Effector memory CD4-positive, alpha-beta T cell (primary cell): ENCODE measurements at regions not wholly inside any gene's neighbourhood (a gene's known extent, or its start where the extent isn't known, plus 50 kb on each side); places are given as distances from the start of the nearest gene placed in this dataset.

Experiments
- DNase-seq, 3 donors: peaks; one replicate each; pipeline ENCODE4 v3.0.0-alpha.2; 2020
- H3K27ac ChIP-seq: 2 replicates; pipeline ENCODE4 v1.7.0; 2013; ENCODE audit warnings: mild to moderate bottlenecking, low read length, moderate library complexity; ENCODE audit not compliant: insufficient read depth, poor library complexity, severe bottlenecking
- H3K27me3 ChIP-seq: replicated peaks from 2 replicates; pipeline ENCODE4 v1.7.0; 2013; ENCODE audit warnings: mild to moderate bottlenecking, low read length; ENCODE audit not compliant: insufficient read depth, control insufficient read depth, poor library complexity, severe bottlenecking
- H3K36me3 ChIP-seq: 2 replicates; pipeline ENCODE4 v1.7.0; 2013; ENCODE audit warnings: mild to moderate bottlenecking, low read length, moderate library complexity; ENCODE audit not compliant: control insufficient read depth, insufficient read depth
- H3K4me1 ChIP-seq: 2 replicates; pipeline ENCODE4 v1.7.0; 2013; ENCODE audit warnings: low read length, mild to moderate bottlenecking; ENCODE audit not compliant: control insufficient read depth, insufficient read depth, poor library complexity, severe bottlenecking
- H3K4me3 ChIP-seq: 2 replicates; pipeline ENCODE4 v1.7.0; 2013; ENCODE audit warnings: low read length, low read depth, mild to moderate bottlenecking; ENCODE audit not compliant: insufficient read depth, poor library complexity, severe bottlenecking
- H3K9me3 ChIP-seq: 2 replicates; pipeline ENCODE4 v1.7.0; 2013; ENCODE audit warnings: mild to moderate bottlenecking, low read length, moderate library complexity; ENCODE audit not compliant: control insufficient read depth

DNA sequence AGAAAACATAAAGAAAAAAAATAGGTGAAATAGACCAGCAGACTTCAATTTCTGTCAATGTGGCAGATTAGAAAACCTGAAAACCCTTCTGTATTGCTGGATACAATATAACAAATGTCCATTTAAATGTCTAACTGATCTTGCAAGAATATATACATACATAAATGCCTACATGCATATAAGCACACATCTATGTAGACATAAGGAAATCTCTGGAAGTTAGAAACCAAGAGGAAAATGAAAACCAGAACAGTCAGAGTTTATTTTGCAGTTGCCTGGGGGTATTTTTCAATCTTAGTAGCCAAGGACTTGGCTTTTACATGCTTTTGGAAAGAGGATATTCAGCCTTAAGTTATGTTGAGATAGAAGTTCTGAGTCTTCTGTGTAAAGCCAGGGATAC is 184.0 kb downstream of the RPS12 start:
- no peaks in the 10 kb centered on the region for H3K36me3 ChIP-seq
- H3K27me3 ChIP-seq, result no peaks in the 10 kb centered on the region
- no peaks in the 10 kb centered on the region for H3K4me1 ChIP-seq
- H3K27ac ChIP-seq, result no peak overlapping the region
- no peak overlapping the region for H3K4me3 ChIP-seq
- no peaks in the 10 kb centered on the region for H3K9me3 ChIP-seq
- DNase-seq, result no peak

DNA sequence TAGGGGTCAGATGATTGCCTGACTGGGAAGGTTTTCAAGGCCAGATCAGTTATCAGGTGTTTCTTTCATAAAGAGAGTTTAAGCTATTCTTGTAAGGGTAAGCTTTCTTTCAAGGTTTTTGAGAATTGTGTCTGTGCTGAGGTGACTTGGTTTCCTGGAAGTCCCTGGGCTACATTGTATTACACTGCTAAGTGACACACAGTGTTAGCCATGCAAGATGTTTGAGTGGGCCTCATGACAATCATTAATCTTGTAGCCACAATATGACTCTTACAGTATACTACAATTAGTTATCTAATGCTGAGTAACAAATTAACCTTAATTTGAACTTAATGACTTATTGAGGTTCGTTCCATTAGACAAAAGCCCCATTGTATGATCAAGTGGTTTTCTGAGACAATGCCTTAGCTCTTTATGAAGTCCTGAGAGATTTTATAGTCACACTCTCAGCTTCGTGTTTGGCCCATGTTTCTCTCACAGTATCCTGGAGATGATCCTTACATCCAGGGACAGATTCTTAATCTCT is 186.7 kb downstream of the RPS12 start:
- no peak for DNase-seq
- no peaks in the 10 kb centered on the region for H3K9me3 ChIP-seq
- H3K27me3 ChIP-seq, result no peaks in the 10 kb centered on the region
- no peak overlapping the region for H3K27ac ChIP-seq
- no peaks in the 10 kb centered on the region for H3K36me3 ChIP-seq
- no peak overlapping the region for H3K4me3 ChIP-seq
- H3K4me1 ChIP-seq, result no peaks in the 10 kb centered on the region

DNA sequence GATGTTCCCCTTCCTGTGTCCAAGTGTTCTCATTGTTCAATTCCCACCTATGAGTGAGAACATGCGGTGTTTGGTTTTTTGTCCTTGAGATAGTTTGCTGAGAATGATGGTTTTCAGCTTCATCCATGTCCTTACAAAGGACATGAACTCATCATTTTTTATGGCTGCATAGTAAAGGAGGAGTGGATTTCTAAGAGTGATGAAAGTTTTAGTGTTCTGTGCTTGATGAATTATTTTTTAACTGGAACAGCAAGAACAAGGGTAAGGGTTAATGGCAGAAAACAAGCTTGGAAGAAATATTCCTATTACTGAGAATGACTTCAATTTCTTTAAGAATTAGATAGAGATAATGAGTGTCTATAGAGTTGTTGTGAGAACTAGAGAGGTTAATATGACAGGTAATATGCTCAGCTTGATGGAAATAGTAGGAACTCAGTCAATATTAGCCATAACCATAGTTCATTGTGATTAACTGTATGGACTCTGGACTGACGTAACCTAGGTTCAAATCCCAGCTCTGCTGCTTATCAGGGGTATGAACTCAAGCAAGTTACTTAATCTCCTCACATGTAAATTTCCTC is 190.0 kb downstream of the RPS12 start:
- Histone ChIP-seq H3K4me1 (no peaks in the 10 kb centered on the region), H3K27ac (no peak overlapping the region), H3K4me3 (no peak overlapping the region), H3K9me3 (no peaks in the 10 kb centered on the region), H3K27me3 (no peaks in the 10 kb centered on the region), H3K36me3 (no peaks in the 10 kb centered on the region)
- DNase-seq, result no peak

DNA sequence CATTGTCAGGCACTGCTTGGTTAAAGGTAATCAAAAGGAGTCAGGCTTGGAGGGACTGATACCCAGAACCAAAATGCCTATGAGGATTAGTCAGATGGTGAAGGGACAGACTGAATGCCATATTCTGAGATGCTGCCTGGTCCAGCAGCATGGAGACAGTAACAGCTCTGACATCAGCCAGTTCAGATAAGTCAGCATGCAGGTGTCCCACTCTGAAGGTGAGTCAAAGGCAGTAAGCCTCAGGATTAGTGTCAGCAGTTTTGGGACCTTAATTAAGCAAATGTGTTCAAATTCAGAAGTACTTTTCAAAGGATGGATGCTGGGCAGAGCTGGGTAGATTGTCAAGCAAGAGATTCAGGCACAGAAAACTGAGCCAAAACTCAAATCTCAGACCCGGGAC is 198.4 kb downstream of the RPS12 start:
- Histone ChIP-seq H3K27me3 (no peaks in the 10 kb centered on the region), H3K4me3 (no peak overlapping the region), H3K4me1 (no peaks in the 10 kb centered on the region), H3K9me3 (no peaks in the 10 kb centered on the region), H3K27ac (no peak overlapping the region), H3K36me3 (no peaks in the 10 kb centered on the region)
- DNase-seq, result no peak

DNA sequence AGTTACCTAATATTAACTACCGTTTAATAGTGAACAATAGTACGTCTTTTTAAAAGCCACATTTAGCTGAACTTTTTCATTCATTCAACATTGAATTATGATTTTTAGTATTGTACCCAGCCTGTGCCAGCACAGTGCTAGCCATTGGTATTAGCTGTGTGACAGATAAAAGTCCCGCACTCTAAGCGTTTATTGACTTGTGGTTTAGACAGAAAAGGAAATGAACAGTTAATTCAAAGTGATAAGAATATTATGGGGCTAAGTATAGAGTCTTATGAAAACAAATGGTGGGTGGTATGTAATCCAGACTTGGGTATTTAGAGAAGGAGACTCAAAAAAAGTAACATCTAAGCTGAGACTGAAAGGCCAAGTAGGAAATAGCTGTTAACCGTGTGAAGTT is 202.3 kb downstream of the RPS12 start:
- Histone ChIP-seq H3K4me3 (no peak overlapping the region), H3K36me3 (no peaks in the 10 kb centered on the region), H3K9me3 (no peaks in the 10 kb centered on the region), H3K4me1 (no peaks in the 10 kb centered on the region), H3K27me3 (no peaks in the 10 kb centered on the region), H3K27ac (no peak overlapping the region)
- DNase-seq, result no peak

DNA sequence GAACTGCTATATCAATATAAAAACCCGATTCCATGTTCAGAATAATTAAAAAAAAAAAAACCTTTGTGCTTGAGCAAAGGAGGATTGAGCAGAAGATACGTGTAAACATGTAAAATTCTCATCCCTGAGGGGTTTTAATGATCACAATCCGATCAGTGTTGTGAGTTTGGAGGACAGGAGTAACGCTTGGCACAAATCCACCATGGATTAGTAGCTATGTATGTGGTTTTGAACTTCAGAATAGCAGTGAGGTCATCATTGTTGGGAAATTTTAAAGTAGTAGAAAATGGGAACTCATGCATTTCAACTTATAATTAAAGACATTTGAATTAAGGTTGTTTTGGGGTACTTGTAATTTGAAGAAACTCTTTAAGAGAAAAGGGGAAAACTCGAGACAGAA is 203.2 kb downstream of the RPS12 start:
- Histone ChIP-seq H3K4me3 (no peak overlapping the region), H3K27me3 (no peaks in the 10 kb centered on the region), H3K36me3 (no peaks in the 10 kb centered on the region)

DNA sequence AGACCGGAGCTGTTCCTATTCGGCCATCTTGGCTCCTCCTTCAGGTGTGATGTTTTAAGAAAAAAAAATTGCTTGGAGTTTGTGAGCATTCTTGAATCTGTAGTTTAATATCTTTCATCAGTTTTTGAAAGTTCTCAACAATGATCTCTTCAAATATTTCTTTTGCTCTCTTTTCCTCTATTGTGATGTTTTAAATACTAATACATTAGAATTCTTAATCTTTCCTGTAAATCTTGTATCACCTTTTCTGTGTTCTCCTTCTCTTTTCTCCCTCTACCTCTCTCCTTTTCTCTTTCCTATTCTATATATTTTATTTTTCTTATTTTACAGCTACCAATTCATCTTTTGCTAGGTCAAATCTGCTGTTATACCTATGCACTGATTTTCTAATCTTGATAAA is 212.3 kb downstream of the RPS12 start:
- H3K27me3 ChIP-seq, result no peaks in the 10 kb centered on the region
- H3K4me1 ChIP-seq, result no peaks in the 10 kb centered on the region
- H3K9me3 ChIP-seq, result no peaks in the 10 kb centered on the region
- no peak for DNase-seq
- no peak overlapping the region for H3K4me3 ChIP-seq
- H3K36me3 ChIP-seq, result no peaks in the 10 kb centered on the region
- no peak overlapping the region for H3K27ac ChIP-seq

More for the DNA sequence above, 203.2 kb downstream of the RPS12 start:
- DNase-seq, result no peak
- no peaks in the 10 kb centered on the region for H3K4me1 ChIP-seq
- H3K9me3 ChIP-seq, result no peaks in the 10 kb centered on the region
- no peak overlapping the region for H3K27ac ChIP-seq

DNA sequence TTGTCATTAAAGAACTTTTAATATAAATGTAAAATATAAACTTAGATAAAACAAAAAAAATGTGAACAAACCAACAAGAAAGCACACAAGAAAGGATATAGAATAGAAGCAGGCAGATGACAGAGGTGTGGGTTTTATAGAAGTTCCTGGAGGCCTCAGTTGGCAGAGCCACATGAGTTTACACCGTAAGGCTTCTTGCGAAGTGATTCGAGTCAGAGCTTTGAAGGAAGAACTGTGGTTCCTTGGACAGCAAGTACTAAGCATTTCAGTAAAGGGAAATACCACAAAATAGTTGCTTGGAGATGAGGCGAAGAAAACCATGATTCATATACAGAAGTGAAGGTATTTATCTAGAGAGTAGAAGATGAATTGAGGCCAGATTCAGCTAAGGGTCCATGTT is 207.9 kb upstream of the EYA4 start:
- no peaks in the 10 kb centered on the region for H3K9me3 ChIP-seq
- DNase-seq, result no peak
- no peak overlapping the region for H3K4me3 ChIP-seq
- H3K4me1 ChIP-seq, result no peaks in the 10 kb centered on the region
- no peaks in the 10 kb centered on the region for H3K36me3 ChIP-seq
- no peaks in the 10 kb centered on the region for H3K27me3 ChIP-seq
- H3K27ac ChIP-seq, result no peak overlapping the region

DNA sequence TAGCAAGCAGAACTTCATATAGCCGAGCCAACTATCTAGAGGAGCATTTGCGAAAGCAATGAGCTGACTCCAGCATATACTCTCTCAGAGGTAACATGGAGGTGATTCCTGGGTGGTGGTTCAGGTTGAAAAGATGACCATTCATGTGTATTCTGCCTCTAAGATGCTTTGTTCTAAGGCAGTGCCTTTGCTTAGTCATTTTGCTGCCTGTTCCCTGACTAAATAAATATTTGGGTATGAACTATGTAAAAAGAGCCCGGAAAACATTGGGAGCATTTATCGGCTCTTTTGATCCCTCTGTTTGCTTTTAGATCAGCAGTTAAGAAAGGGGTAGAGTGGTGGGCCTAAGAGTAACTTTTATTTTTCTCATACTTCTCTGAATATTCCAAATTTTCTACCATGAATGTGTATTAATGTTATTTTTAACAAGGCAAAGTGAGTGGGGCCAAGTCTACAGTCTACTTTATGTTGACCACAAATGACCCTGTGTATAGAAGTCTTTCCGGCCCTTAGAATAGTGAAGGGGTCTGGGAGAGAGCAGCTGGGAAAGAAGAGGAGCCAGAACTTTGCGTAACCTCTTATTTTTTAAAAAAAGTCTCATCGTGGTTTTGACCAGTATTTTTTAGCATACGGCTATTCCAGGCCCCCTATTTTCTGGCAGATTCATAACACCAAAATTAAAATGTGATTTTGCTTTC is 206.5 kb upstream of the EYA4 start:
- Histone ChIP-seq H3K9me3 (no peaks in the 10 kb centered on the region), H3K36me3 (no peaks in the 10 kb centered on the region), H3K4me1 (no peaks in the 10 kb centered on the region), H3K27ac (no peak overlapping the region), H3K27me3 (no peaks in the 10 kb centered on the region), H3K4me3 (no peak overlapping the region)
- DNase-seq, result no peak

DNA sequence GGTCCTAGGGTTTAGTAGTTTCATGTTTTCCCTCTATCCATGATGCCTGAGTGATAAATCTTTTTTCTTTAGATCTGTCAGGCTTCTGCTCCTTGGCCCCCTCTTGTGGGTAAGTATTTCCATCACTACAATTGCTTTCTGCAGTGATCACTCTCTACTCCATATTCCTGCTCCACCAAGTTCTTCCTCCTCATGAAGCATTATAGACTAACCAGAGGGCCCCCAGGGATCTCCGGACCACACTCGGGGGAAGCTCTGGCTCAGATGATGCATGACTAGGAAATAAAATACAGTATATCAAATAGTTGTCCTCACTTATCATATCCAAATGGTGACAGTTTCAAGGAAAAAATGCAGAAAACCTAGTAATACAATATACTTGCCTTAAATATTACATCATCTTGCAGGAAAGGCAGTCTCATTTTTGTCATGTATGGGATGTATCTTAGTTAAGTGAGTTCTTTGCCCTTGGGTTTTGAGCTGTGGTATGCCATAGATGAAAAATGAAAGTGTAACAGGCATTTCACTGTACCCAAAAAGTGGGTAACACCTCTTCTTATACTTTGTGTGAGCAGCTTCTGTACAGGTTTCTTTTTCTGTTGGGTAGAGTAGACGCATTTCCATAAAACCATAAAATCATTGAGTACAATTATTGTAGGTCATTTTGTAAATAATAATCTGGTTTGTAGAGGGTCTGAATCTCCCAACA is 200.9 kb upstream of the EYA4 start:
- H3K4me1 ChIP-seq, result no peaks in the 10 kb centered on the region
- H3K36me3 ChIP-seq, result no peaks in the 10 kb centered on the region
- H3K27me3 ChIP-seq, result no peaks in the 10 kb centered on the region
- H3K9me3 ChIP-seq, result no peaks in the 10 kb centered on the region
- H3K4me3 ChIP-seq, result no peak overlapping the region
- DNase-seq, result no peak
- H3K27ac ChIP-seq, result no peak overlapping the region
